Epidermal melanocyte (primary cell): ENCODE measurements at regions not wholly inside any gene's neighbourhood (a gene's known extent, or its start where the extent isn't known, plus 50 kb on each side); places are given as distances from the start of the nearest gene placed in this dataset.

ENCODE experiments used
- DNase-seq: peaks from one replicate; pipeline ENCODE4 v3.0.0; 2011; ENCODE audit warnings: low spot score; ENCODE audit not compliant: insufficient read length

GRCh38 chr2:515441-516127 is 161.6 kb downstream of the TMEM18 start:
- no peak for DNase-seq

DNA sequence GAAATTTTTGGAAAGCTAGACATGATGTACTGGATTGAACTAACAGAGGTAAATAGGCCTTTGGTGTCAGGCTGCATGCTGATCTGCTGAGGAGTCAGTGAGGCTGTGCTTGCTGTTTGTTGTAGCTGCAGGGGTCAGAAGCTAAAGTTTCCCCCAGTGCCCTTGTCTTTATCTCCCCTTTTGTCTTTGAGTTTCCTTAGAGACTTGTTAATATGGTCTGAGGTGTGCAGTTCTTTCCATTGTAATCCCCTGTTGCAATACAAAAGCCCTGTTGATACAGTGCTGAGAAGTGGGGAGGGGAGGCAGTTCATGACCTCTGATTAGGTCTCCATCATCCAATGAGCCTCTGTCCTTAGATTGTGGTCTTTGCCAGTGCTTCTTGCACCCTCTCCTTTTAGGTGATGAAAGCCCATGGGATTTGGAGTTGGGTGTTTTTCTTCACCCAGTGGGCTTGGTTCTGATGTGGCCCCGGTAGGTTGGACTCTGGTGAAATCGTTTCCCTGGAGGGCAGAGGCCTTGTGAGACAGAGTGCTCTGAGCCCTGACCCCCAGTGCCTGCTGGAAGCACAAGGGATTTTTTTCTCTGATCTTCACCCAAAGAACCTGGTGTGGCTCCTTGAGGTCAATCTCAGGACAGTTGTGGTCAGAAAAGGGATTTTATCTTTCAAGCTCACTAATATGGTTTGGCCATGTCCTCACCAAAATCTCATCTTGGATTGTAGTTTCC is 163.1 kb downstream of the TMEM18 start:
- no peak for DNase-seq

GRCh38 chr2:510839-511238 is 166.4 kb downstream of the TMEM18 start:
- no peak for DNase-seq

GRCh38 chr2:509888-510287 is 167.3 kb downstream of the TMEM18 start:
- DNase-seq = no peak

DNA sequence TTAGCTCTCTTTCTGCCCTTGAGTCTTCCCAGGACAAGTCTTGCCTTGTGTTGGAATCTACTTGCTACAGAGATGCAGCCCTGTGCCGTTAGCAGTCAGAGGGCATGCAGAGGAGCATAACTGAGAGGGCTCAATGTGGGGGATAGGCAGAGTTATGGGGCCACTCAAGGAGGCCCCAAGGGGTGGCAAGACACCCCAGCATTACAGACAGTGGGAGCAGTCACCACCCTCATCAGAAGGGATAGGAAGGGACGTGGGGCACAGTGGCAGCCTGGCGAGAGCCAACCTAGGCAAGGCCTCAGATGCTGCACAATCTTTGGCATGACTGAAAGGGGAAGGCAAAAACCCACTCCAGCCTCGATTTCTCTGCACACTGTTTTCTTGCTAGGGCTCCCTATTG is 169.1 kb downstream of the TMEM18 start:
- no peak for DNase-seq

GRCh38 chr2:506866-507265 is 170.3 kb downstream of the TMEM18 start:
- DNase-seq = no peak

DNA sequence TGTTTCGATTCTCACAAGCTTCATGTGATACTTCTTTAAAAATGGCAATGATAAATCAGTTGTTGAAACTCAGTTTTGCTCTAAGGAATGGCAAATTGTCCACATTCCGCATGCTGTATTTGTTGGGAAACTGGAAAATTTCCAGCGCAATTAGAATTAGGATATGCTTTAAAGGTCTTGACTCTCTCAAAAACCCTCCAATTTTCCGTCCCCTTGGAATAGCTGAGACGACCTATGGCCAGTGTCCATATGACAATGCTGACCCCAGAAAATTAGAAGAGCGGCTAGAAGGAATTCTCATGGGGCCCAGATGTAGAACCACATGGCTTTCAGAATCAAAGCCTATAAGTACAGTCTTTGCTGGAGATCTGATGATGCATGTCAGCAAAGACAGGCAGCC is 170.8 kb downstream of the TMEM18 start:
- DNase-seq = no peak

GRCh38 chr2:505941-506340 is 171.3 kb downstream of the TMEM18 start:
- DNase-seq = no peak

DNA sequence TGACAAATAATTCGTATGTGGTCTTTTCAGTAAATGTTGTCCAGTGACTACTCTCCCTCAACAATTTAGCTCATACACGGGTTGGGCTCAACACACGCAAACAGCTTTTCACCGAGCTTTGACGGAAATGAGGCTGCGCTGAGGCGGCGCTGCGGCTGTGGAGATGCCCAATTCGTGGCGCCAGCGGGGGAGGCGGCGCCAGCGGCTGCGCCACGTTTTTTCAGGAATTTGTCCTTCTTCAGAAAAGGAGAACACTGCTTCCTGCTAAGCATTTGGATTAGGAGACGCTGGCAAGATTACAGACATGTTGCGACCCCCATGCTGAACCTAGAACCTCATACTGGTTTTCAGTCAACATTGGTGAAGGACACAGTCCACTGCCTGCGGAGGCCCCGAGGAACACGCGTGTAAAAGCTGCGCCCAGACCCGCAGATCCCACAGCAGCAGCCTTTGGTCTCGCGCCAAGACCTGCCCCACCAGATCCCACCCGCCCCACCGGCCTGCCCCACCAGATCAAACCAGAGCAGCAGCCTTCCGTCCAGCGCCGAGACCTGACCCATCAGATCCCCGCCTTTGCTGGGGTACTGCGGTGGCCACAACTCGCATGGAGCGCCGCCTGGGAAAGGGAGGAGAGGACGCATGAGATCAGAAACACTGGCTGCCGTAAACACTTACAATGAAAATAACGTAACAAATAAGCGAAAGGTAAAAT is 173.8 kb downstream of the TMEM18 start:
- DNase-seq = no peak

DNA sequence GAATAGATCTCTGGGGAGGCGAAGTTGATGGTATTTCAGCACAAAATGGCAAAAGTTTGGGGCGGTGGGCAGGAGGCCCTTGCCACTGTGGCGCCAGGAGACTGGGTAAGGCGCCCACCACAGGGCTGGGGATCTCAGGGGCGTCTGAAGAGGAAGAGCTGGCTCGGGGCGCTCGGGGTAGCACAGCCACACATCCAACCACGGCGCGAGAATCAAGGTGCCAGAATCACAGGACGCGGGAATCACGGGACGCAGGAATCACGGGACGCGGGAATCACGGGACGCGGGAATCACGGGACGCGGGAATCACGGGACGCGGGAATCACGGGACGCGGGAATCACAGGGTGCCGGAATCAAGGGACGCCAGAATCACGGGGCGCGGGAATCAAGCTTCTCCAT is 174.4 kb downstream of the TMEM18 start:
- DNase-seq = no peak

DNA sequence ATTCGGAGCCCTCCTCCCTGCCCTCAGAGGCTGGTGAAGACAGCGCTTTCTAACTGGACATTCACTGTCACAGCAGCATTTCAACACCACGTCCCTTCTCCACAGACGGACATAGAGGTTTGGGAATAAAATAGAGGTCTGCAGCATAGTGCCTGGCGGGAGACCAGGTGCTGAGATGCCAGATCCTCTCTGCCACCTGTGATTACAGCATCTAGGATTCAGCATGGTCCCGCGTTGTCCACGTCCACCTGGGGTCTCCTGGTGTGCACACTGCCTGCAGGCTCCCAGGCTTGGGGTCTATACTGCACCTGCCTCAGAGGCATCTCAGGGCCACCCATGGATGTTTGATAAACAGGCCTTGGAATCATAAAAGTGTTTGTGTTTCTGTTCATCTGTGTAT is 175.5 kb downstream of the TMEM18 start:
- no peak for DNase-seq

DNA sequence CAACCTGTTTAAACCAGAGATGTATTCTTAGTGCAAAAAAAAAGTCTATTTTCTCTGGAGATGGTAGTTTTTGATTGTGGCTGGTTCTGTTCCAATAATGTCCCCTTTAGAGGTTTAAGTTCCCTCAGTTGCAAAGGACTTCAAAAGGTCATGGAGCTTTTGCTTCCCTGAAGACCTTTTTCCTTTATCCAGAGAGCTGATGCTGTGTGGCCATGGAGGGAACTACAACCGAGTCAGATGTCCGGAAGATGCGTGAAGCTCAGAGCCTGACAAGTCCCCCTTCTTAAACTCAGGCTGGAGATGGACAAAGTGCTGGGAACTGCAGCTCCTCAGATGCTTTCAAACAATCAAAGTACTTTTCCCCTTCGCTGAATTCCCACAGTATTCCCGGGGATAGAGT is 176.1 kb downstream of the TMEM18 start:
- DNase-seq = no peak

- DNase-seq = no peak
Observed at GRCh38 chr2:499726-500125, 177.5 kb downstream of the TMEM18 start.

GRCh38 chr2:498493-499178 is 178.6 kb downstream of the TMEM18 start:
- no peak for DNase-seq

DNA sequence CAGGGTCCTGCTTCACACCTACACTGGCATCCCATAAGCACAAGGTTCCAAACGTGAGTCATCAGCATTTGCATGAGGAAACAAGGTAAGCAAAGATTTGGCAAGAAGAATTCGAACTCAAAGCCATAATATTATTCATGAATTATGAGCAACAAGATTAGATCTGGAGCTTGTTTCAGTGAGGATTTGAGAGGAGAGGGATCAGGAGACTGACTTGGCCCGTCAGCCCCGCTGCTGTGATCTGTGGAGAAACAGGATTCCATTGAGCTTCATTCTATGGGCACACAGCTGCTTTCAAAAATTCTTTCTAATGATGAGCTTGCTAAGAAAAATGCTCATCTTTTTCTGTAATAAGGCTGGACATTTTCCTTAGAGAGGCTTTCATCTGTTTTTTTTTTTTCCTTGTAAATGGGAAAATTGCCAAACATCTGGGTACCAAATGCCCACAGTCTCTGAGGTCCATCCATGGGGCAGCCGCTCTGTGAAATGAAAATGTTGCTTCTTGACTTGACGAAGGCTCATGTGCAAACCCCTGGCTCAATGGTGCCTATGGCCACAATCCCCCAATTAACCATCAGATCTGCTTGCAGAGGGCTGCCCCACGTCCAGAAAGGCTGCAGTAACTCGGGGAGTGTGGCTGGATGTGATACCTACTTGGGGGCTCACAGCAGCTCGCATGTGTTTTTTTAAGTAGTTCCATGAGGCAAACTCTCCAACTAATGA is 179.3 kb downstream of the TMEM18 start:
- peak; percentile 37 for DNase-seq

GRCh38 chr2:496729-497128 is 180.5 kb downstream of the TMEM18 start:
- DNase-seq = no peak

DNA sequence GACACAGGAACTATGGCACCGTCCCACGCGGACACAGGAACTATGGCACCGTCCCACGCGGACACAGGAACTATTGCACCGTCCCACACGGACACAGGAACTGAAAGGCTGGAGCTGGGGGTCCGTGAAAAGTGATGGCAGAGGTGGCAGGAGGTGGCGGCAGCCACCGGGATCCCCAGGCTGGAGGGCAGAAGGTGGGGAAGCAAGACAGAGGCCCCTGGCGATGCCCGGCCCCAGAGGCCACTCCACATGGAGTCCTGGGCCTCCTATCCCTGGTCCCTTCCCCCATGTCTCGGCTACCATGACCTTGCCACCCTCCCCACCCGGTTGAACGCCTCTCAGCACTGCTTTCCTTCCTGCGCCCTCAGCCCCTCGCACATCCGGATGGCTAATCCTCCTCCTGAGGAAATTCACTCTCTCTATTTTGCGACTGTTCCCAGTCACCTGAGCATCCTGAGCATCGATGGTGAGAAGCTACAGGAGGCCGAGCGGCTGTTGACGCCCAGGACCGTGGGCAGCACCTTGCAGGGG is 181.4 kb downstream of the TMEM18 start:
- DNase-seq = no peak

DNA sequence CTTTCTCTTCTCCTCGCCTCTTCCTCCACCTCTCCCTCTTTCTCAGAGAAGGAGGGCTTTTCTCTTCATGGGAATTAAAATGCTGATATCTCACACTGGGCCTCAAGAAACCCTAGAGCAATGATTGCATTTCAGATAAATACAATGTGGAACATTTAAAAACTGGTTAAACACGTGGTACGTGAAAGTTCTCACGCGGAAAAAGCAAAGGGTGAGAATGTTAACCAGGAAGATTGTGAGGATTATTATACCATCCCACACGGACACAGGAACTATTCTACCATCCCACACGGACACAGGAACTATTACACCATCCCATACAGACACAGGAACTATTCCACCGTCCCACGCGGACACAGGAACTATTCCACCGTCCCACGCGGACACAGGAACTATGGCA is 182.4 kb downstream of the TMEM18 start:
- DNase-seq = no peak

DNA sequence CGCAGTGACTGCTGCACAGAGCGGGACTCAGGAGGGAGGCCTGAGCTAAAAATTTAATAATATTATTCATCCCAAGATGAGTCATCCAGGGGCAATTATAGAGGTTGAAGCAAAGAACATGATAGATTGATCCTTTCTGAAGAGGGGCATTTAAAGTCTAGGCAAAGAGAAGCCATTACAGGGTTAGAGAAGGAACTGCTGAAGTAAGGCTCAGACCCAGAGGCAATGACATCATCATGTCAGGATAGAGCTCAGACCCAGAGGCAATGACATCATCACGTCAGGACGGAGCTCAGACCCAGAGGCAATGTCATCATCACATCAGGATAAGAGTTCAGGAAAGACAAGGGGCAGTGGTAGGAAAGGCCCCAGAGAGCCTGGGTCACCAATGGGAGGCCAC is 184.0 kb downstream of the TMEM18 start:
- DNase-seq = no peak

DNA sequence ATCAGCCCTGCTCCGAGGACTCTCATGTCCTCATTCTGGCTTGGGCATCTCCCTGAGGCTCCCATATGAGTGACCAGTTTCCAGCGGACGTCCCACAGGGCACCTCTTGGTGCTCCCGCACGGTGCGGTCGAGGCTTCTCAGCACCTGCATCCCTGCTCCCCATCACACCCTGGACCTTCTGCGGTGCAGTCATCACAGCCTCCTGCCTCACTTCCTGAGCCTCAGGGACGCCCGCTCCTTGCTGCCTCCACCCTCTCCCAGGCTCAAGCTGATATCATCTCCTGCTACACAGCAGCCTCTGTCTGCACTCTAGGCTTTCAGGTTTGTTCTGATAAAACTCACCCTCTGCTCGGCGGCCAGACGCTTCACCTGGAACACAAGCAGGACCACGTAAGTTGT is 185.0 kb downstream of the TMEM18 start:
- DNase-seq = no peak

DNA sequence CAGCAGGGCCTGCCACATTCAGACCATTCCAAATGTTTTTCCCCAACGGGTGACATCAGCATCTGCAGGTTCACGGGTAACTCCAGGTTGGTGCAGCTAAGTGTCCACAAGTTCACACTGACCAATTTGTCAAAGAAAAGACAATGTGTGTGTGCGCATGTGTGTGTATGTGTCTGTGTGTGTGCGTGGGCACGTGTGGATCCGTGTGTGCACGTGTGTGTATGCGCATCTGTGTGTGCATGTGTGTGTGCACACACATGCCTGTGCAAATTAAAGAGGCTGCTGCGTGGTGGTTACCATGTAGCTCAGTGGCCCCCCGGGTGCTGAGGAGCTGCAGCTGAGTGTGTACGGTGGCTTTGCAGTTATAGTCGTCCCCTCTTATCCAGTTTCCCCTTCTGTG is 187.4 kb downstream of the TMEM18 start:
- no peak for DNase-seq
